WTC11 (cell line): ENCODE measurements at regions not wholly inside any gene's neighbourhood (a gene's known extent, or its start where the extent isn't known, plus 50 kb on each side); places are given as distances from the start of the nearest gene placed in this dataset.

ENCODE experiments used
- ATAC-seq: fragments of 200-7000 bp; cut with Tn5 transposase; 2 replicates; pipeline ENCODE4 v1.10.0; 2021; ENCODE audit warnings: mild to moderate bottlenecking, moderate library complexity
- CTCF ChIA-PET: fragments of 300-600 bp; sonication (Branson Sonifier 250); formaldehyde crosslinking; loops from one replicate; lab custom pipeline; 2021; ENCODE audit warnings: antibody characterized with exemption; lab: Charles Lee
- POLR2A ChIA-PET: fragments of 350-600 bp; sonication (Branson Sonifier 250); formaldehyde crosslinking; loops from one replicate; lab custom pipeline; 2021; ENCODE audit warnings: antibody characterized with exemption; lab: Charles Lee
- DNase-seq: peaks from one replicate; pipeline ENCODE4 v3.0.0; 2021; ENCODE audit warnings: low spot score
- H3K27ac Mint-ChIP-seq: 2 replicates; pipeline ENCODE4 v1.8.0; 2021; ENCODE audit warnings: mixed read lengths
- H3K27me3 Mint-ChIP-seq: 2 replicates; pipeline ENCODE4 v1.8.0; 2021; ENCODE audit warnings: low read depth, mild to moderate bottlenecking, moderate library complexity, mixed read lengths
- H3K36me3 Mint-ChIP-seq: 2 replicates; pipeline ENCODE4 v1.8.0; 2021; ENCODE audit warnings: mixed read lengths
- H3K4me1 Mint-ChIP-seq: 2 replicates; pipeline ENCODE4 v1.8.0; 2022; ENCODE audit warnings: mixed read lengths
- H3K4me3 Mint-ChIP-seq: 2 replicates; pipeline ENCODE4 v1.8.0; 2021; ENCODE audit warnings: mild to moderate bottlenecking, moderate library complexity, mixed read lengths
- H3K9me3 Mint-ChIP-seq: 2 replicates; pipeline ENCODE4 v1.8.0; 2021; ENCODE audit warnings: mixed read lengths
- CDX4 ChIP-seq: fragments of 250-450 bp; sonication (Bioruptor Pico); IDR thresholded peaks from 2 replicates; pipeline ENCODE4 v1.9.0; 2021; ENCODE audit warnings: moderate library complexity, mild to moderate bottlenecking, inconsistent platforms, borderline replicate concordance
- CREM ChIP-seq: sonication (generic); formaldehyde crosslinking; IDR thresholded peaks from 2 replicates; pipeline ENCODE4 v1.8.1; 2022; ENCODE audit warnings: mild to moderate bottlenecking, missing genetic modification reagents, moderate library complexity
- CTCF ChIP-seq: fragments of 200-600 bp; IDR thresholded peaks from 2 replicates; pipeline ENCODE4 v1.8.0; 2022; ENCODE audit warnings: antibody characterized with exemption
- HMGA2 ChIP-seq: fragments of 250-450 bp; sonication (Bioruptor Pico); IDR thresholded peaks from 2 replicates; pipeline ENCODE4 v1.4.0; 2021; ENCODE audit warnings: mild to moderate bottlenecking, moderate library complexity
- IRF2 ChIP-seq: sonication (generic); formaldehyde crosslinking; IDR thresholded peaks from 2 replicates; pipeline ENCODE4 v1.8.0; 2022; ENCODE audit warnings: low read depth, missing genetic modification reagents, borderline replicate concordance
- KAT7 ChIP-seq: sonication (generic); formaldehyde crosslinking; IDR thresholded peaks from 2 replicates; pipeline ENCODE4 v1.8.1; 2023; ENCODE audit warnings: missing genetic modification reagents, mild to moderate bottlenecking, borderline replicate concordance
- MYBL2 ChIP-seq: sonication (generic); formaldehyde crosslinking; IDR thresholded peaks from 2 replicates; pipeline ENCODE4 v1.8.1; 2023; ENCODE audit warnings: mild to moderate bottlenecking, moderate library complexity, missing genetic modification reagents
- NR1H2 ChIP-seq: sonication (generic); formaldehyde crosslinking; IDR thresholded peaks from 2 replicates; pipeline ENCODE4 v1.9.0; 2021; ENCODE audit warnings: mild to moderate bottlenecking, moderate library complexity, missing genetic modification reagents
- NR3C1 ChIP-seq: sonication (generic); formaldehyde crosslinking; conservative IDR thresholded peaks from 2 replicates; pipeline ENCODE4 v1.8.1; 2023; ENCODE audit warnings: low read depth, mild to moderate bottlenecking, missing genetic modification reagents
- PREB ChIP-seq: sonication (generic); formaldehyde crosslinking; IDR thresholded peaks from 2 replicates; pipeline ENCODE4 v1.8.1; 2022; ENCODE audit warnings: mild to moderate bottlenecking, missing genetic modification reagents, moderate library complexity, borderline replicate concordance
- RORB ChIP-seq: fragments of 250-450 bp; sonication (Bioruptor Pico); IDR thresholded peaks from 2 replicates; pipeline ENCODE4 v1.9.0; 2021; ENCODE audit warnings: mild to moderate bottlenecking
- SMAD3 ChIP-seq: sonication (generic); formaldehyde crosslinking; IDR thresholded peaks from 2 replicates; pipeline ENCODE4 v1.8.0; 2022; ENCODE audit warnings: missing genetic modification reagents, mild to moderate bottlenecking, borderline replicate concordance
- SMAD4 ChIP-seq: sonication (generic); formaldehyde crosslinking; IDR thresholded peaks from 2 replicates; pipeline ENCODE4 v1.8.0; 2022; ENCODE audit warnings: mild to moderate bottlenecking, missing genetic modification reagents
- SP1 ChIP-seq: sonication (generic); formaldehyde crosslinking; conservative IDR thresholded peaks from 2 replicates; pipeline ENCODE4 v1.8.1; 2022; ENCODE audit warnings: missing genetic modification reagents
- ZMAT4 ChIP-seq: fragments of 250-450 bp; sonication (Bioruptor Pico); IDR thresholded peaks from 2 replicates; pipeline ENCODE4 v1.9.0; 2021; ENCODE audit warnings: mild to moderate bottlenecking
- TF ChIP-seq, protein P1 (sequence below): sonication (generic); formaldehyde crosslinking; IDR thresholded peaks from 2 replicates; pipeline ENCODE4 v1.8.0; 2022; ENCODE audit warnings: mild to moderate bottlenecking, missing genetic modification reagents
- TF ChIP-seq, protein P2 (sequence below): fragments of 250-450 bp; sonication (Bioruptor Pico); conservative IDR thresholded peaks from 2 replicates; pipeline ENCODE4 v1.9.0; 2021; ENCODE audit warnings: mild to moderate bottlenecking
- TF ChIP-seq, protein P3 (sequence below): sonication (generic); formaldehyde crosslinking; IDR thresholded peaks from 2 replicates; pipeline ENCODE4 v1.8.0; 2022; ENCODE audit warnings: mild to moderate bottlenecking, missing genetic modification reagents
- TF ChIP-seq, protein P4 (sequence below): sonication (generic); formaldehyde crosslinking; IDR thresholded peaks from 2 replicates; pipeline ENCODE4 v1.8.1; 2023; ENCODE audit warnings: mild to moderate bottlenecking, moderate library complexity, missing genetic modification reagents

- DNase-seq (no peak), ATAC-seq (no peak)
- H3K4me1 Mint-ChIP-seq: peaks cover 6% of the 10 kb centered on the region
- no peaks in the 10 kb centered on the region for H3K9me3 Mint-ChIP-seq
- ChIA-PET POLR2A (no interaction called here), CTCF (no interaction called here)
- no peaks in the 10 kb centered on the region for H3K27me3 Mint-ChIP-seq
- H3K36me3 Mint-ChIP-seq: no peaks in the 10 kb centered on the region
- TF ChIP-seq NR3C1 (CRISPR knock-in tag) (no peak), MYBL2 (CRISPR knock-in tag) (no peak), CREM (CRISPR knock-in tag) (no peak), NR1H2 (CRISPR knock-in tag) (no peak), SMAD3 (no peak), SP1 (CRISPR knock-in tag) (no peak), RORB (CRISPR knock-in tag) (no peak), ZMAT4 (CRISPR knock-in tag) (no peak), CTCF (no peak), CDX4 (no peak)
- TF ChIP-seq, protein P1, sequence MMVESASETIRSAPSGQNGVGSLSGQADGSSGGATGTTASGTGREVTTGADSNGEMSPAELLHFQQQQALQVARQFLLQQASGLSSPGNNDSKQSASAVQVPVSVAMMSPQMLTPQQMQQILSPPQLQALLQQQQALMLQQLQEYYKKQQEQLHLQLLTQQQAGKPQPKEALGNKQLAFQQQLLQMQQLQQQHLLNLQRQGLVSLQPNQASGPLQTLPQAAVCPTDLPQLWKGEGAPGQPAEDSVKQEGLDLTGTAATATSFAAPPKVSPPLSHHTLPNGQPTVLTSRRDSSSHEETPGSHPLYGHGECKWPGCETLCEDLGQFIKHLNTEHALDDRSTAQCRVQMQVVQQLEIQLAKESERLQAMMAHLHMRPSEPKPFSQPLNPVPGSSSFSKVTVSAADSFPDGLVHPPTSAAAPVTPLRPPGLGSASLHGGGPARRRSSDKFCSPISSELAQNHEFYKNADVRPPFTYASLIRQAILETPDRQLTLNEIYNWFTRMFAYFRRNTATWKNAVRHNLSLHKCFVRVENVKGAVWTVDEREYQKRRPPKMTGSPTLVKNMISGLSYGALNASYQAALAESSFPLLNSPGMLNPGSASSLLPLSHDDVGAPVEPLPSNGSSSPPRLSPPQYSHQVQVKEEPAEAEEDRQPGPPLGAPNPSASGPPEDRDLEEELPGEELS: no peak
- TF ChIP-seq, protein P2, sequence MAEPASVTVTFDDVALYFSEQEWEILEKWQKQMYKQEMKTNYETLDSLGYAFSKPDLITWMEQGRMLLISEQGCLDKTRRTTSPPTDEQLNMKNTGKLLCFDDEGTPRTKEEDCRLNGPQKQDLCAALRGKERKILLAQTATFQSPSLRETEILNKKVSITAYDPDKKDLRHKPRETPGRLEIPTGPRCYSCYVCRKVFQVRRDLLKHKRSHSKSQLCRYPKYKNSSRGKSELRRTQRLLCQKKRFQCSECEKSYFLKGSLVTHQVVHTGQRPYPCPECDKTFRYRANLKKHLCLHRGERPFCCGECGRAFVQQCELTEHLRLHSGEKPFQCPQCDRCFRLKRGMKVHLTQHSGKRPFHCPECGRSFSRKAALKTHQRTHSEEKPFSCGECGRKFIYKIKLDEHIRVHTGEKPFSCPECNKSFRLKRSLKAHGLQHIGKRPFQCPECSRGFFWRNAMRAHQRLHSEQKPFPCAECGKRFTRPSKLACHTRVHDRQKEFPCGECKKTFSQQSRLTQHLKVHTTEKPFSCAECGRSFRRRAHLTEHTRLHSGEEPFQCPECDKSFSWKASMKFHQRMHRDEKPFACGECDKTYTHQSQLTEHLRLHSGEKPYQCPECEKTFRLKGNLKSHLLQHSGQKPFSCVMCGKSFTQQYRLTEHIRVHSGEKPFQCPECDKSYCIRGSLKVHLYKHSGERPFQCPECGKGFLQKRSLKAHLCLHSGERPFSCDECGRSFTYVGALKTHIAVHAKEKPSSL (CRISPR knock-in tag): no peak
- H3K27ac Mint-ChIP-seq: no peak overlapping the region
- no peak overlapping the region for H3K4me3 Mint-ChIP-seq
Observed at GRCh38 chr12:59118356-59118755, 198.1 kb upstream of the LRIG3 start.

DNA sequence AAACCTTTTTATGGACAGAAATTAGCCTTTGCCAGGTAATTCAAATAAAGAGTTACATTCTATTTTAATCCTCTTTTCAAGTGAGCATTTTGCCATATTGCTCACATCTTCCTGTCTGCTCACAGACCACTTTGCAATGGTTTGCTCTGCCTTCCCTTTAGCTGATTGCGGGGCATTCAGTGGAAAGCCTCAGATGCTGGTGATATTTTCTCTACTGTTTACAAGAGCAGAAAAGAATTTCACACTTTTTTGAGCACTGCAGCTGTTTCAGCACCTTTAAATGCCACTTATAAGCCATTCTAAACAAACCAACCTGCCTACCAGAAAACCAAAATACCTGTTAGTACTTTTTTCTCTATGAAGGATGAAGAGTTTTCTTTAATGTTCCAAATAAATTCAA, 195.7 kb upstream of the LRIG3 start:
- H3K4me1 Mint-ChIP-seq: peaks cover 6% of the 10 kb centered on the region
- ChIA-PET CTCF (interaction anchor here (1.0 to 2.7 kb wide), 3 partner anchors 34 to 576 kb away, joined by 3 to 11 read pairs (median 3); no protein-coding TSS in a partner anchor), POLR2A (no interaction called here)
- no peaks in the 10 kb centered on the region for H3K27me3 Mint-ChIP-seq
- H3K9me3 Mint-ChIP-seq: no peaks in the 10 kb centered on the region
- DNase-seq (no peak), ATAC-seq (no peak)
- H3K27ac Mint-ChIP-seq: no peak overlapping the region
- no peak overlapping the region for H3K4me3 Mint-ChIP-seq
- H3K36me3 Mint-ChIP-seq: no peaks in the 10 kb centered on the region
- TF ChIP-seq, protein P3, sequence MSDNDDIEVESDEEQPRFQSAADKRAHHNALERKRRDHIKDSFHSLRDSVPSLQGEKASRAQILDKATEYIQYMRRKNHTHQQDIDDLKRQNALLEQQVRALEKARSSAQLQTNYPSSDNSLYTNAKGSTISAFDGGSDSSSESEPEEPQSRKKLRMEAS (CRISPR knock-in tag): no peak

GRCh38 chr12:59115526-59115925, 195.2 kb upstream of the LRIG3 start:
- CTCF ChIA-PET: interaction anchor here (1.0 to 2.7 kb wide), 2 partner anchors 35 to 313 kb away, joined by 3 to 11 read pairs; no protein-coding TSS in a partner anchor
- POLR2A ChIA-PET: no interaction called here
- Mint-ChIP-seq H3K36me3 (no peaks in the 10 kb centered on the region), H3K9me3 (no peaks in the 10 kb centered on the region), H3K4me1 (peaks cover 6% of the 10 kb centered on the region), H3K27ac (no peak overlapping the region), H3K4me3 (no peak overlapping the region), H3K27me3 (no peaks in the 10 kb centered on the region)
- TF ChIP-seq, protein P4, sequence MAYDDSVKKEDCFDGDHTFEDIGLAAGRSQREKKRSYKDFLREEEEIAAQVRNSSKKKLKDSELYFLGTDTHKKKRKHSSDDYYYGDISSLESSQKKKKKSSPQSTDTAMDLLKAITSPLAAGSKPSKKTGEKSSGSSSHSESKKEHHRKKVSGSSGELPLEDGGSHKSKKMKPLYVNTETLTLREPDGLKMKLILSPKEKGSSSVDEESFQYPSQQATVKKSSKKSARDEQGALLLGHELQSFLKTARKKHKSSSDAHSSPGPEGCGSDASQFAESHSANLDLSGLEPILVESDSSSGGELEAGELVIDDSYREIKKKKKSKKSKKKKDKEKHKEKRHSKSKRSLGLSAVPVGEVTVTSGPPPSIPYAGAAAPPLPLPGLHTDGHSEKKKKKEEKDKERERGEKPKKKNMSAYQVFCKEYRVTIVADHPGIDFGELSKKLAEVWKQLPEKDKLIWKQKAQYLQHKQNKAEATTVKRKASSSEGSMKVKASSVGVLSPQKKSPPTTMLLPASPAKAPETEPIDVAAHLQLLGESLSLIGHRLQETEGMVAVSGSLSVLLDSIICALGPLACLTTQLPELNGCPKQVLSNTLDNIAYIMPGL (CRISPR knock-in tag): no peak
- TF ChIP-seq PREB (no peak), SMAD4 (CRISPR knock-in tag) (no peak), HMGA2 (no peak), IRF2 (CRISPR knock-in tag) (no peak), KAT7 (CRISPR knock-in tag) (no peak)
- DNase-seq (no peak), ATAC-seq (no peak)
